ENCODE measurements at regions not wholly inside any gene's neighbourhood (a gene's known extent, or its start where the extent isn't known, plus 50 kb on each side); places are given as distances from the start of the nearest gene placed in this dataset.

GRCh38 chr4:10821826-10822225 is 137.3 kb upstream of the CLNK start:
- no peak for ATAC-seq
- H3K36me3 ChIP-seq = no peaks in the 10 kb centered on the region
- H3K4me1 ChIP-seq = no peaks in the 10 kb centered on the region
- H3K27ac ChIP-seq = no peak overlapping the region
- no peak for TF ChIP-seq POLR2AphosphoS5 (IDR thresholded peaks at IDR 0.05)
- TF ChIP-seq POLR2A (IDR thresholded peaks at IDR 0.05) = no peak
- TF ChIP-seq EP300 (IDR thresholded peaks at IDR 0.05) = no peak
- TF ChIP-seq, protein P1, sequence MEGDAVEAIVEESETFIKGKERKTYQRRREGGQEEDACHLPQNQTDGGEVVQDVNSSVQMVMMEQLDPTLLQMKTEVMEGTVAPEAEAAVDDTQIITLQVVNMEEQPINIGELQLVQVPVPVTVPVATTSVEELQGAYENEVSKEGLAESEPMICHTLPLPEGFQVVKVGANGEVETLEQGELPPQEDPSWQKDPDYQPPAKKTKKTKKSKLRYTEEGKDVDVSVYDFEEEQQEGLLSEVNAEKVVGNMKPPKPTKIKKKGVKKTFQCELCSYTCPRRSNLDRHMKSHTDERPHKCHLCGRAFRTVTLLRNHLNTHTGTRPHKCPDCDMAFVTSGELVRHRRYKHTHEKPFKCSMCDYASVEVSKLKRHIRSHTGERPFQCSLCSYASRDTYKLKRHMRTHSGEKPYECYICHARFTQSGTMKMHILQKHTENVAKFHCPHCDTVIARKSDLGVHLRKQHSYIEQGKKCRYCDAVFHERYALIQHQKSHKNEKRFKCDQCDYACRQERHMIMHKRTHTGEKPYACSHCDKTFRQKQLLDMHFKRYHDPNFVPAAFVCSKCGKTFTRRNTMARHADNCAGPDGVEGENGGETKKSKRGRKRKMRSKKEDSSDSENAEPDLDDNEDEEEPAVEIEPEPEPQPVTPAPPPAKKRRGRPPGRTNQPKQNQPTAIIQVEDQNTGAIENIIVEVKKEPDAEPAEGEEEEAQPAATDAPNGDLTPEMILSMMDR (IDR thresholded peaks at IDR 0.05) = no peak
- WGBS, 2 donors (ENCODE audit: low coverage in 1 of 2) = 74 to 88% methylated on average over 3 of the region's 3 CpGs
- H3K9me3 ChIP-seq = no peaks in the 10 kb centered on the region
- no peaks in the 10 kb centered on the region for H3K27me3 ChIP-seq
- no peak overlapping the region for H3K4me3 ChIP-seq

DNA sequence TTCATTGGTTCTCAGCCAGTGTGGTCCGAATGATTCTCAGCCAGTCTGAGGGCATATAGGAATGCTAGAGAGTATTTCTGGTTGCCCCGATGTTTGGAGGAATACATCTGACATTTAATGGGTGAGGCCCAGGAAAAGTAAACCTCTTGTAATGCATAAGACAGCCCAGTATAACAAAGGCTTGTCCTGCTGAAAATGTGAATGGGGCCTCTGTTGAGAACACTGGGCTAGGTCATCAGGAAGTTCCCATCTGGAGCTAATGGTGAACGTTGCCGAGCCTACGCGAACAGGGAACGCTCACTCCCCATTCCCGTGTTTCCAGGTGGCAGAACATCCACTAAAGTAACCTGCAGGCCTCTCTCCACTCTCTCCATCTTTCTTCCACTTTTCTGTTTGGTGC is 132.0 kb upstream of the CLNK start:
- TF ChIP-seq, protein P1 (IDR thresholded peaks at IDR 0.05) = no peak
- TF ChIP-seq EP300 (IDR thresholded peaks at IDR 0.05) = no peak
- TF ChIP-seq POLR2AphosphoS5 (IDR thresholded peaks at IDR 0.05) = no peak
- TF ChIP-seq POLR2A (IDR thresholded peaks at IDR 0.05) = no peak
- H3K4me3 ChIP-seq = no peak overlapping the region
- WGBS, 2 donors (ENCODE audit: low coverage in 1 of 2) = 86 to 93% methylated on average over 8 of the region's 8 CpGs
- ATAC-seq = no peak
- H3K9me3 ChIP-seq = no peaks in the 10 kb centered on the region
- no peaks in the 10 kb centered on the region for H3K36me3 ChIP-seq
- H3K27me3 ChIP-seq = no peaks in the 10 kb centered on the region
- no peak overlapping the region for H3K27ac ChIP-seq
- H3K4me1 ChIP-seq = no peaks in the 10 kb centered on the region

- no peak for ATAC-seq
- Histone ChIP-seq H3K9me3 (peaks cover 0 to 5% (median 0%) of the 10 kb centered on the region in 3 donors), H3K36me3 (no peaks in the 10 kb centered on the region), H3K27me3 (no peaks in the 10 kb centered on the region), H3K4me1 (no peaks in the 10 kb centered on the region), H3K27ac (no peak overlapping the region), H3K4me3 (no peak overlapping the region)
- WGBS, 2 donors (ENCODE audit: low coverage in 1 of 2) = 10 to 86% methylated on average over 1 to 4 of the region's 4 CpGs
- TF ChIP-seq EP300 (IDR thresholded peaks at IDR 0.05) = no peak
- TF ChIP-seq, protein P1 (IDR thresholded peaks at IDR 0.05) = no peak
- no peak for TF ChIP-seq POLR2AphosphoS5 (IDR thresholded peaks at IDR 0.05)
- TF ChIP-seq POLR2A (IDR thresholded peaks at IDR 0.05) = no peak
Observed at GRCh38 chr4:10811991-10812390, 127.4 kb upstream of the CLNK start.

DNA sequence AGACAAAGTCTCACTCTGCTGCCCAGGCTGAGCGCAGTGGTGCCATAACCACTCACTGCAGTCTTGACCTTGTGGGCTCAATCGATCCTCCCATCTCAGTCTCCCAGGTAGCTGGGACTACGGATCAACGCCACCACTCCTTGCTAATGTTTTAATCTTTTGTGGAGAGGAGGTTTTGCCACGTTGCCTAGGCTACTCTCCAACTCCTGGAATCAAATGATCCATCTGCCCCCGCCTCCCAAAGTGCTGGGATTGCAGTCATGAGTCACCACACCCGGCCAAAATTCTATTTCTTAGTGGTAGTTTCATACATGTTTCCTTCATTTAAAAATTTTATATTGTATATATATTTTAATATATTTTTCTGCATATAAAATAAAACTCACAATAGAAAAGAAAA is 125.8 kb upstream of the CLNK start:
- Histone ChIP-seq H3K4me3 (no peak overlapping the region), H3K9me3 (peaks cover 0 to 5% (median 0%) of the 10 kb centered on the region in 3 donors), H3K27ac (no peak overlapping the region), H3K4me1 (no peaks in the 10 kb centered on the region), H3K27me3 (no peaks in the 10 kb centered on the region), H3K36me3 (no peaks in the 10 kb centered on the region)
- 86 to 87% methylated on average over 7 of the region's 7 CpGs for WGBS, 2 donors (ENCODE audit: low coverage in 1 of 2)
- no peak for ATAC-seq
- TF ChIP-seq POLR2A (IDR thresholded peaks at IDR 0.05) (no peak), POLR2AphosphoS5 (IDR thresholded peaks at IDR 0.05) (no peak), EP300 (IDR thresholded peaks at IDR 0.05) (no peak)
- TF ChIP-seq, protein P1 (IDR thresholded peaks at IDR 0.05) = no peak

DNA sequence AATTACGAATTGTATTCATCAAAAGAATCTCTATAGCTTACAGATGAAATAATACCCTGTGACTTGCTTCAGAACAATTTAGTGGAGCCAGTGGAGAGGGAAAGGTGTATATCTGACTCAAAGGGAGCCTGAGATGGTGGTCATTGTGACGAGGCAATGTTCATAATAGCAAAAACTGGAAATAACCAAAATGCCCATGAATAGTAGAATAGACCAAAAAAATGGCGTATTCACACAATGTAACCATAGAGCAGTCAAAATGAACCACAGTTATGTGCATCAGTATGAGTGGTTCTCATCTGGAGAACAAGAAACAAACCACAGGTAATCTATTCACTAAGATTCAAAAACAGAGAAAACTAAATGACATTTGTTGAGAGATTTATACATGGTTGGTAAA is 125.3 kb upstream of the CLNK start:
- H3K36me3 ChIP-seq = no peaks in the 10 kb centered on the region
- H3K4me3 ChIP-seq = no peak overlapping the region
- H3K27me3 ChIP-seq = no peaks in the 10 kb centered on the region
- H3K27ac ChIP-seq = no peak overlapping the region
- no peaks in the 10 kb centered on the region for H3K4me1 ChIP-seq
- H3K9me3 ChIP-seq = peaks cover 0 to 5% (median 0%) of the 10 kb centered on the region in 3 donors
- no peak for TF ChIP-seq EP300 (IDR thresholded peaks at IDR 0.05)
- no peak for TF ChIP-seq POLR2A (IDR thresholded peaks at IDR 0.05)
- no peak for TF ChIP-seq POLR2AphosphoS5 (IDR thresholded peaks at IDR 0.05)
- ATAC-seq = no peak
- WGBS, 2 donors (ENCODE audit: low coverage in 1 of 2) = 76 to 94% methylated on average over 2 to 3 of the region's 3 CpGs

All from gastroesophageal sphincter (tissue), 4 donors.